Activated CD4-positive, alpha-beta memory T cell treated with anti-CD3 and anti-CD28 coated beads for 36 hours (primary cell): ENCODE measurements at regions not wholly inside any gene's neighbourhood (a gene's known extent, or its start where the extent isn't known, plus 50 kb on each side); places are given as distances from the start of the nearest gene placed in this dataset.
"Not testable (repeated sequence)": the region's sequence is repeated elsewhere in the genome, so short reads cannot be mapped to it uniquely, and the experiment has no call there.

Source experiments
- CTCF ChIA-PET: fragments of 350-600 bp; sonication (Branson Sonifier 250); formaldehyde crosslinking; loops from one replicate; lab custom pipeline; 2021; ENCODE audit warnings: antibody characterized with exemption, inconsistent platforms; lab: Charles Lee
- POLR2A ChIA-PET: fragments of 350-600 bp; sonication (Branson Sonifier 250); formaldehyde crosslinking; loops from one replicate; lab custom pipeline; 2021; ENCODE audit warnings: antibody characterized with exemption; lab: Charles Lee
- DNase-seq: peaks from one replicate; pipeline ENCODE4 v3.0.0-alpha.2; 2020
- H3K27ac Mint-ChIP-seq: one replicate; pipeline ENCODE4 v1.8.0; 2021; ENCODE audit warnings: mixed read lengths
- H3K27me3 Mint-ChIP-seq: one replicate; pipeline ENCODE4 v1.8.0; 2021; ENCODE audit warnings: mixed read lengths
- H3K36me3 Mint-ChIP-seq: one replicate; pipeline ENCODE4 v1.8.0; 2021; ENCODE audit warnings: mixed read lengths
- H3K4me1 Mint-ChIP-seq: one replicate; pipeline ENCODE4 v1.8.0; 2021; ENCODE audit warnings: low read depth, mixed read lengths
- H3K4me3 Mint-ChIP-seq: one replicate; pipeline ENCODE4 v1.8.0; 2021; ENCODE audit warnings: mild to moderate bottlenecking, mixed read lengths
- H3K9me3 Mint-ChIP-seq: one replicate; pipeline ENCODE4 v1.8.0; 2021; ENCODE audit warnings: mixed read lengths
- intact Hi-C: fragments of 100-400 bp; cut with micrococcal nuclease; formaldehyde crosslinking; loops from one replicate; pipeline ENCODE4 v1.15.1; 2023

GRCh38 chr11:92449222-92449621 lies 224.6 kb downstream of the FAT3 start:
- H3K4me3 Mint-ChIP-seq = no peak overlapping the region
- H3K4me1 Mint-ChIP-seq = no peaks in the 10 kb centered on the region
- ChIA-PET POLR2A (no interaction called here), CTCF (no interaction called here)
- H3K27me3 Mint-ChIP-seq = no peaks in the 10 kb centered on the region
- no peak for DNase-seq
- no peaks in the 10 kb centered on the region for H3K36me3 Mint-ChIP-seq
- H3K9me3 Mint-ChIP-seq = no peaks in the 10 kb centered on the region
- no peak overlapping the region for H3K27ac Mint-ChIP-seq
- intact Hi-C loops = no loop called here

DNA sequence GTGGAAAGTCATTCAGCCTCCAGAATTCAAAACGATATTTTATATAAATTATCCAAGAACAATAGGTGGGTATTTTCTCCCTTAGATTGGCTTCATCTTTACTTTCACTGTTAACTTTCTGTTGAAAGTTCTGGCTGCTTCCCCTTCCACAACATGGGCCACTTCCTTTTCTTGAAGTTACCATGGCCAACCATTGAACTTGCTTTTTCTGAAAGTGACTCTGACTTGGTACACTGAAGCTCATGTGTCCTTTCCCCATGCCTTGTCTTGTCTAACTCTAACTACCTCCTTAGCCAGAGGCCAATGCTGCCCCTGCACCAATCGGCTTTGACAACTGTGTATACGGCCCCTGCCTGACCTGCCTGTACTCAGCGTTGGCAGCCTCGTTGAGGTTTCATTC lies 225.2 kb downstream of the FAT3 start:
- Mint-ChIP-seq H3K27me3 (no peaks in the 10 kb centered on the region), H3K27ac (no peak overlapping the region), H3K4me3 (no peak overlapping the region), H3K36me3 (no peaks in the 10 kb centered on the region), H3K9me3 (no peaks in the 10 kb centered on the region), H3K4me1 (no peaks in the 10 kb centered on the region)
- intact Hi-C loops = no loop called here
- POLR2A ChIA-PET = no interaction called here
- CTCF ChIA-PET = no interaction called here
- DNase-seq = no peak

DNA sequence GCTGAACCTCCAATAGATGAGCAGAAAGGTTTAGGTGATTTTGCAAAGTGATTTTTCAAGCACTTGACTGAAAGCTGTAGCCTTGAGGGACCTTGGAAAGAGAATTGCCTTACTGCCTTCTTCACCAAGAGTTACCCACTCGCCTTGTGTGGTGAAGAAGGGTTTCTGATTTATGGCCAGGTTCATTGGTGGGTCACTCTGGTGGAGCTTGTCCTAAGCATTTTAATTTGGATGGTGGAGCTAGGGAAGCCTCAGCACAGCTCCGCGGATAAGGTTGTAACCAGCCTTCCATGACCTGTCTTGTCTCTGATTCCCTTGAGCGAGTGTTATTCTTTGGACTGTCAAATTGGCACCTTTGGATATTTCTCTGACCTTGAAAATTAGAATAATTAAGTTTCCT lies 226.4 kb downstream of the FAT3 start:
- no peak overlapping the region for H3K4me3 Mint-ChIP-seq
- H3K36me3 Mint-ChIP-seq = no peaks in the 10 kb centered on the region
- H3K27ac Mint-ChIP-seq = no peak overlapping the region
- H3K4me1 Mint-ChIP-seq = no peaks in the 10 kb centered on the region
- no peak for DNase-seq
- H3K9me3 Mint-ChIP-seq = peaks cover 3% of the 10 kb centered on the region
- intact Hi-C loops = no loop called here
- CTCF ChIA-PET = no interaction called here
- POLR2A ChIA-PET = no interaction called here
- no peaks in the 10 kb centered on the region for H3K27me3 Mint-ChIP-seq

GRCh38 chr11:92453055-92453454 lies 228.4 kb downstream of the FAT3 start:
- Mint-ChIP-seq H3K9me3 (peaks cover 3% of the 10 kb centered on the region), H3K4me1 (no peaks in the 10 kb centered on the region), H3K27ac (no peak overlapping the region), H3K27me3 (no peaks in the 10 kb centered on the region), H3K36me3 (no peaks in the 10 kb centered on the region), H3K4me3 (no peak overlapping the region)
- no peak for DNase-seq
- CTCF ChIA-PET = no interaction called here
- intact Hi-C loops = no loop called here
- POLR2A ChIA-PET = no interaction called here

DNA sequence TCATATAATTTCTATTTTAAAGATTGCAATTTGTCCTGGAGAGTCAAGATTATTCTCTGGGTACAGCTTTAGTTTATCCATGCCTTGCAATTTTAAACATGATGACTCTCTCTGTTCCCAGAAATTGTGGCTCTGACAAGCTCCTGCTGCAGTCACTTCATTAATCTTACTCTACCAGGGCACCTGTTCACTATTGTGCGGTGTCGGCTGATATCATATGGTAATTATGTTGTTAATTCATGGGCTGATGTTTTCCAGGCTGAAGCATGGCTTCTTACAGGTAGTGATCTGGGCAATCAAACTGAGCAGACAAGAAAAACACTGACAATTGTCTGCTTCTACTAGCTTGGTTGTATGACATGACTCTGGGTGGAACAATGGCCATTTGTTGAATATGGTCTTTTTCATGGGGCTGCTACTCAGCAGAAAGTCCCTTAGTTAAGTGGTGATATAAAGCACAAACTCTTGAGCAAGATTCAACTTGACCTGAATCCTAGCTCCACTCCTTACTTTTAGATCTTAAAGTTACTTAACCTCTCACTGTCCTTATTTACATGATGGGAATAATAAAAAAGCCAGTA lies 230.7 kb downstream of the FAT3 start:
- H3K27me3 Mint-ChIP-seq = no peaks in the 10 kb centered on the region
- no peaks in the 10 kb centered on the region for H3K4me1 Mint-ChIP-seq
- CTCF ChIA-PET = no interaction called here
- POLR2A ChIA-PET = no interaction called here
- H3K27ac Mint-ChIP-seq = no peak overlapping the region
- H3K9me3 Mint-ChIP-seq = peaks cover 3% of the 10 kb centered on the region
- DNase-seq = no peak
- intact Hi-C loops = no loop called here
- H3K36me3 Mint-ChIP-seq = no peaks in the 10 kb centered on the region
- no peak overlapping the region for H3K4me3 Mint-ChIP-seq

GRCh38 chr11:92457250-92457649 lies 232.6 kb downstream of the FAT3 start:
- H3K36me3 Mint-ChIP-seq = no peaks in the 10 kb centered on the region
- H3K9me3 Mint-ChIP-seq = peaks cover 3% of the 10 kb centered on the region
- H3K27me3 Mint-ChIP-seq = no peaks in the 10 kb centered on the region
- no peak overlapping the region for H3K4me3 Mint-ChIP-seq
- intact Hi-C loops = no loop called here
- CTCF ChIA-PET = no interaction called here
- H3K27ac Mint-ChIP-seq = no peak overlapping the region
- H3K4me1 Mint-ChIP-seq = no peaks in the 10 kb centered on the region
- DNase-seq = no peak
- POLR2A ChIA-PET = no interaction called here

GRCh38 chr11:92458486-92458885 lies 233.9 kb downstream of the FAT3 start:
- Mint-ChIP-seq H3K27ac (no peak overlapping the region), H3K27me3 (no peaks in the 10 kb centered on the region), H3K4me3 (no peak overlapping the region), H3K9me3 (peaks cover 3% of the 10 kb centered on the region), H3K4me1 (no peaks in the 10 kb centered on the region), H3K36me3 (no peaks in the 10 kb centered on the region)
- DNase-seq = no peak
- intact Hi-C loops = no loop called here
- ChIA-PET CTCF (no interaction called here), POLR2A (no interaction called here)

DNA sequence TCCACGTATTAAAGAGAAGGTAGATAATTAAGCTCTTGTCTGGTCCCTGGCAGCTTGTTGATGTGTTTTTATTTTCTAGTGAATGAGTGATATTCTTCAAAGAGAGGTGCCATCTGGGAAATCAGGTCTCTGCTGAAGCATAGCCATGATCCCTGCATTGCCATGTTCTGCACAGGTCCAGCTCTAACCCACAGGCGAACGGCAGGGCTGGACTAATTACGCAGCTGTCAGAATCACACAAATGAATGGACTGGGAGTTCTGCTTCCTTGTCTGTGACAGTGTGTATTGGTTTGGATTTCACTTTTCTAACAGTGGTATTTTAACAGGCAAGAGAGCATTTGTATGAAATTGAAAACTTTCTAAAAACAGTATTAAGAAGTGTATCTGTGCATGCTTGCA lies 235.6 kb downstream of the FAT3 start:
- no peak for DNase-seq
- Mint-ChIP-seq H3K4me1 (no peaks in the 10 kb centered on the region), H3K27me3 (no peaks in the 10 kb centered on the region), H3K36me3 (no peaks in the 10 kb centered on the region), H3K27ac (no peak overlapping the region), H3K4me3 (no peak overlapping the region), H3K9me3 (peaks cover 2% of the 10 kb centered on the region)
- ChIA-PET POLR2A (no interaction called here), CTCF (no interaction called here)
- intact Hi-C loops = no loop called here

- ChIA-PET CTCF (no interaction called here), POLR2A (no interaction called here)
- no peak overlapping the region for H3K4me3 Mint-ChIP-seq
- intact Hi-C loops = no loop called here
- no peaks in the 10 kb centered on the region for H3K9me3 Mint-ChIP-seq
- no peak for DNase-seq
- no peaks in the 10 kb centered on the region for H3K27me3 Mint-ChIP-seq
- no peak overlapping the region for H3K27ac Mint-ChIP-seq
- H3K36me3 Mint-ChIP-seq = no peaks in the 10 kb centered on the region
- H3K4me1 Mint-ChIP-seq = no peaks in the 10 kb centered on the region
Measured at GRCh38 chr11:92461447-92461846, 236.8 kb downstream of the FAT3 start.

DNA sequence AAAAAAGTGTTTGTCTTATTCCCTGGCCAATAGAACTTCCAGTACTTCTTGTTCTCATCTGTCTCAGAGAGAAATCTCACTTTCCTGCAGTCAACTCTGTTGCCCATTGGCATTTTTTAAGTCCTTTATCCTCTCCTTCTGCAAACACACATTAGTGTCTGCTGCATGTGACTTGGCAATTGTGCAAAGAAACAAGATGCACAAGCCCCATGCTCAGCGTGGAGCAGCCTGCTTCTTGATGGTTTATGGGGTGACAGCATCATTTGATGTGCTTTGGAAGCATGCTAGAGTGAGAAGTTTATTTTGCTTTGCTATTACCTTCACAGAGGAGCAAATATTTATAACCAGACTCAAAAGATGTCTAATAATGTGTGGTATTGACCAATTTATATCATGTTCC lies 238.2 kb downstream of the FAT3 start:
- Mint-ChIP-seq H3K36me3 (no peaks in the 10 kb centered on the region), H3K4me1 (no peaks in the 10 kb centered on the region), H3K4me3 (no peak overlapping the region), H3K9me3 (no peaks in the 10 kb centered on the region), H3K27me3 (no peaks in the 10 kb centered on the region), H3K27ac (no peak overlapping the region)
- POLR2A ChIA-PET = no interaction called here
- no peak for DNase-seq
- CTCF ChIA-PET = no interaction called here
- intact Hi-C loops = no loop called here

GRCh38 chr11:92464822-92465221 lies 240.2 kb downstream of the FAT3 start:
- no peaks in the 10 kb centered on the region for H3K27me3 Mint-ChIP-seq
- no peak overlapping the region for H3K27ac Mint-ChIP-seq
- H3K4me3 Mint-ChIP-seq = no peak overlapping the region
- H3K36me3 Mint-ChIP-seq = no peaks in the 10 kb centered on the region
- no peak for DNase-seq
- CTCF ChIA-PET = no interaction called here
- POLR2A ChIA-PET = no interaction called here
- intact Hi-C loops = no loop called here
- no peaks in the 10 kb centered on the region for H3K4me1 Mint-ChIP-seq
- no peaks in the 10 kb centered on the region for H3K9me3 Mint-ChIP-seq

GRCh38 chr11:92465410-92465809 lies 240.8 kb downstream of the FAT3 start:
- CTCF ChIA-PET, H3K27me3 Mint-ChIP-seq, POLR2A ChIA-PET, intact Hi-C loops, H3K27ac Mint-ChIP-seq, H3K4me3 Mint-ChIP-seq, H3K9me3 Mint-ChIP-seq, H3K4me1 Mint-ChIP-seq, DNase-seq, H3K36me3 Mint-ChIP-seq: not testable (repeated sequence)

- Mint-ChIP-seq H3K9me3 (no peaks in the 10 kb centered on the region), H3K36me3 (no peaks in the 10 kb centered on the region), H3K27me3 (no peaks in the 10 kb centered on the region), H3K4me1 (no peaks in the 10 kb centered on the region), H3K27ac (no peak overlapping the region), H3K4me3 (no peak overlapping the region)
- CTCF ChIA-PET = no interaction called here
- no peak for DNase-seq
- intact Hi-C loops = no loop called here
- POLR2A ChIA-PET = no interaction called here
Measured at GRCh38 chr11:92473736-92474135, 249.1 kb downstream of the FAT3 start.
